Adrenal gland (tissue), 5 donors: ENCODE measurements at regions not wholly inside any gene's neighbourhood (a gene's known extent, or its start where the extent isn't known, plus 50 kb on each side); places are given as distances from the start of the nearest gene placed in this dataset.

Source experiments
- CTCF ChIP-seq, 6 experiments: fragments of 450-650 bp in 4 of 6; fragments of 200-600 bp in 2 of 6; sonication (generic) in 1 of 6; IDR thresholded peaks; 1 replicate in 5 of 6; 2 replicates in 1 of 6; pipeline versions ENCODE4 v1.5.1 to v1.8.0; 2016 to 2021; ENCODE audit warnings: antibody characterized with exemption in 6 of 6, mild to moderate bottlenecking in 2 of 6, moderate library complexity in 1 of 6
- POLR2A ChIP-seq, 2 donors: fragments of 450-650 bp; IDR thresholded peaks; one replicate each; pipeline ENCODE4 v1.6.1; 2017; ENCODE audit warnings: antibody characterized with exemption in 2 of 2, mild to moderate bottlenecking in 2 of 2, moderate library complexity in 1 of 2
- donor health status: DM: no; HTN: no; CAD: no.

DNA sequence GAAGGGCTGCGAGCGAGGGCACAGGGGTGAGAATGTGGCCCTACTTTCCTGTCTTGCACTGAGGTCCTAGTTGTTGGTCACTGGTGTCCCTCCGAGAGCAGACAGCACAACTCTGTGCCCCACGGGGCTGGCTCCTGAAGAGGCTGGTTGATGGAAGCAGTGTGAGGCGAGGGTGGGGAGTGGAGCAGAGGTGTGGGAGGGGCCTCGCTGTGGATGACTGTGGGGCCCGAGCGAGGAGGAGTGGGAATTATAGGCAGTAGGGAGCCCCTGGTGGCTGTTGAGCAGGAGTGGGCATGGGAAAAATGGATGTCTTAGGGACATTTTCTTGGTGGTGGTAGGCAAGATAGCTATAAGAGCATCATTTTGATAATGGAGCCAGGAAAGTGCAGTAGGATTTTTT is 660.5 kb upstream of the HS6ST1 start:
- TF ChIP-seq CTCF (IDR thresholded peaks at IDR 0.05) (no peak), POLR2A (IDR thresholded peaks at IDR 0.05) (no peak)
